OCI-LY1 (cell line): ENCODE measurements at regions not wholly inside any gene's neighbourhood (a gene's known extent, or its start where the extent isn't known, plus 50 kb on each side); places are given as distances from the start of the nearest gene placed in this dataset.
"Not testable (repeated sequence)": the region's sequence is repeated elsewhere in the genome, so short reads cannot be mapped to it uniquely, and the experiment has no call there.

Experiments
- H2AFZ ChIP-seq: fragments of 200-600 bp; sonication (generic), shearing (Covaris generic); 2 replicates; pipeline ENCODE4 v1.6.0; 2014; ENCODE audit warnings: antibody characterized with exemption, mild to moderate bottlenecking, low read length
- H3F3A ChIP-seq: fragments of 200-600 bp; sonication (generic), shearing (Covaris generic); 2 replicates; pipeline ENCODE4 v1.6.0; 2014; ENCODE audit warnings: mild to moderate bottlenecking, antibody characterized with exemption, low read length, moderate library complexity; ENCODE audit not compliant: insufficient read depth
- H3K27ac ChIP-seq: fragments of 200-600 bp; sonication (generic); 2 replicates; pipeline ENCODE4 v1.5.1; 2014; ENCODE audit warnings: low read length, mixed run types, mild to moderate bottlenecking, low read depth; ENCODE audit not compliant: poor library complexity, severe bottlenecking
- H3K27me3 ChIP-seq: fragments of 200-600 bp; sonication (generic); 2 replicates; pipeline ENCODE4 v1.6.0; 2014; ENCODE audit warnings: antibody characterized with exemption, mild to moderate bottlenecking, low read length, moderate library complexity; ENCODE audit not compliant: insufficient read depth
- H3K36me3 ChIP-seq: fragments of 200-600 bp; sonication (generic); 2 replicates; pipeline ENCODE4 v1.6.1; 2014; ENCODE audit warnings: mild to moderate bottlenecking, antibody characterized with exemption, low read length, moderate library complexity, mixed read lengths; ENCODE audit not compliant: insufficient read depth
- H3K4me1 ChIP-seq: fragments of 200-600 bp; sonication (generic); 2 replicates; pipeline ENCODE4 v1.5.1; 2014; ENCODE audit warnings: mild to moderate bottlenecking, low read length, moderate library complexity; ENCODE audit not compliant: insufficient read depth, severe bottlenecking
- H3K4me2 ChIP-seq: fragments of 200-600 bp; sonication (generic), shearing (Covaris generic); 2 replicates; pipeline ENCODE4 v1.6.1; 2014; ENCODE audit warnings: low read length
- H3K4me3 ChIP-seq: fragments of 200-600 bp; sonication (generic); 2 replicates; pipeline ENCODE4 v1.5.1; 2014; ENCODE audit warnings: low read length, low read depth, mild to moderate bottlenecking, mixed read lengths; ENCODE audit not compliant: poor library complexity, severe bottlenecking
- H3K79me2 ChIP-seq: fragments of 200-600 bp; shearing (Covaris generic); 2 replicates; pipeline ENCODE4 v1.6.1; 2016; ENCODE audit warnings: mixed run types, low read length, mixed read lengths; ENCODE audit not compliant: insufficient read depth
- H3K9ac ChIP-seq: fragments of 200-600 bp; sonication (generic), shearing (Covaris generic); 2 replicates; pipeline ENCODE4 v1.6.1; 2014; ENCODE audit warnings: mild to moderate bottlenecking, low read length, mixed read lengths
- H3K9me2 ChIP-seq: fragments of 200-600 bp; sonication (generic), shearing (Covaris generic); 2 replicates; pipeline ENCODE4 v1.6.1; 2014; ENCODE audit warnings: low read depth, mild to moderate bottlenecking, low read length, mixed read lengths
- H3K9me3 ChIP-seq: fragments of 200-600 bp; shearing (Covaris generic); 2 replicates; pipeline ENCODE4 v1.6.1; 2014; ENCODE audit warnings: low read length, mixed read lengths
- H4K20me1 ChIP-seq: fragments of 200-600 bp; sonication (generic), shearing (Covaris generic); 2 replicates; pipeline ENCODE4 v1.6.0; 2016; ENCODE audit warnings: mild to moderate bottlenecking, low read length; ENCODE audit not compliant: insufficient read depth
- EZH2 ChIP-seq: fragments of 200-600 bp; sonication (generic), shearing (Covaris generic); IDR thresholded peaks from 2 replicates; pipeline ENCODE4 v1.8.0; 2017; ENCODE audit warnings: borderline replicate concordance, mixed run types, mild to moderate bottlenecking, antibody characterized with exemption, low read length, moderate library complexity, mixed read lengths
- TF ChIP-seq, protein P1 (sequence below): fragments of 200-600 bp; sonication (generic), shearing (Covaris generic); IDR thresholded peaks from 2 replicates; pipeline ENCODE4 v1.5.1; 2017; ENCODE audit warnings: mild to moderate bottlenecking, antibody characterized with exemption, low read length, moderate library complexity, mixed read lengths

DNA sequence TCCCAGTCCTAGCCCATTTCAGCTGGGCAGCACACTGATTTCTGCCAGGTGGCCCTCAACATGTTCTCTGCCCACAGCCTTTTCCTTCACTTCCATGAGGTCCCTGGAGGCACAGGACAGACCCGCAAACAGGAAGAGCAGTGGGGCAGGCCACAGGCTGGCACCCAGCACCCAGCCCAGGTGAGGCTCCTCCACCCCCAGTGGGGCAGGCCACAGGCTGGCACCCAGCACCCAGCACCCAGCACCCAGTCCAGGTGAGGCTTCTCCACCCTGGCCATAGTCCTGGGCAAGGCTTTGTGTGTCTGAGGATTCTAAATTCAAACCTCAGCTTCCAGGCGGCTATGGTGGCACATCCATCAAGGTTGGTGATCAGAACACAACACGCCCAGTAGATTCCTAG is 1413.0 kb downstream of the BRD1 start:
- Histone ChIP-seq H3K79me2 (no peaks in the 10 kb centered on the region), H3K27ac (no peak overlapping the region), H3K9me2 (no peaks in the 10 kb centered on the region), H3K4me1 (no peaks in the 10 kb centered on the region), H3K36me3 (no peaks in the 10 kb centered on the region), H3K9me3 (no peaks in the 10 kb centered on the region), H3F3A (no peaks in the 10 kb centered on the region), H2AFZ (no peak overlapping the region), H3K4me3 (no peak overlapping the region), H4K20me1 (no peaks in the 10 kb centered on the region), H3K4me2 (no peak overlapping the region), H3K27me3 (peaks cover 9% of the 10 kb centered on the region; the same call in 1 of the 2 replicates), H3K9ac (no peak overlapping the region)
- TF ChIP-seq, protein P1, sequence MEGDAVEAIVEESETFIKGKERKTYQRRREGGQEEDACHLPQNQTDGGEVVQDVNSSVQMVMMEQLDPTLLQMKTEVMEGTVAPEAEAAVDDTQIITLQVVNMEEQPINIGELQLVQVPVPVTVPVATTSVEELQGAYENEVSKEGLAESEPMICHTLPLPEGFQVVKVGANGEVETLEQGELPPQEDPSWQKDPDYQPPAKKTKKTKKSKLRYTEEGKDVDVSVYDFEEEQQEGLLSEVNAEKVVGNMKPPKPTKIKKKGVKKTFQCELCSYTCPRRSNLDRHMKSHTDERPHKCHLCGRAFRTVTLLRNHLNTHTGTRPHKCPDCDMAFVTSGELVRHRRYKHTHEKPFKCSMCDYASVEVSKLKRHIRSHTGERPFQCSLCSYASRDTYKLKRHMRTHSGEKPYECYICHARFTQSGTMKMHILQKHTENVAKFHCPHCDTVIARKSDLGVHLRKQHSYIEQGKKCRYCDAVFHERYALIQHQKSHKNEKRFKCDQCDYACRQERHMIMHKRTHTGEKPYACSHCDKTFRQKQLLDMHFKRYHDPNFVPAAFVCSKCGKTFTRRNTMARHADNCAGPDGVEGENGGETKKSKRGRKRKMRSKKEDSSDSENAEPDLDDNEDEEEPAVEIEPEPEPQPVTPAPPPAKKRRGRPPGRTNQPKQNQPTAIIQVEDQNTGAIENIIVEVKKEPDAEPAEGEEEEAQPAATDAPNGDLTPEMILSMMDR = no peak
- no peak for TF ChIP-seq EZH2

DNA sequence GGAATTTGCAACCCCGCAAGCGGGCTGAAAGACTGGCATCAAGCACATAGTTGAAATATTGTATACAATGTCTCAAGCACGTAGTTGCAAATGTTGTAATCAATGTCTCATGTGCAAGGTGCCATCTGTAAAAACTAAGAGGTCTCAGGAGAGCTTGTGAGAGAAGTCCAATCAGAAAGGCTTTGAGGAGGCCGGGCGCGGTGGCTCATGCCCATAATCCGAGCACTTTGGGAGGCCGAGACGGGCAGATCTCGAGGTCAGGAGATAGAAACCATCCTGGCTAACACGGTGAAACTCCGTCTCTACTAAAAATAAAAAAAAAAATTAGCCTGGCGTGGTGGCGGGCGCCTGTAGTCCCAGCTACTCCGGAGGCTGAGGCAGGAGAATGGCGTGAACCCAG is 1414.7 kb downstream of the BRD1 start:
- not testable (repeated sequence) for H3K9ac ChIP-seq, H3K4me2 ChIP-seq, H3K36me3 ChIP-seq, H3K9me2 ChIP-seq, H3K79me2 ChIP-seq, H4K20me1 ChIP-seq, H3K4me3 ChIP-seq, H3K27me3 ChIP-seq, H3K27ac ChIP-seq, H3K9me3 ChIP-seq, H3K4me1 ChIP-seq, H3F3A ChIP-seq, H2AFZ ChIP-seq

DNA sequence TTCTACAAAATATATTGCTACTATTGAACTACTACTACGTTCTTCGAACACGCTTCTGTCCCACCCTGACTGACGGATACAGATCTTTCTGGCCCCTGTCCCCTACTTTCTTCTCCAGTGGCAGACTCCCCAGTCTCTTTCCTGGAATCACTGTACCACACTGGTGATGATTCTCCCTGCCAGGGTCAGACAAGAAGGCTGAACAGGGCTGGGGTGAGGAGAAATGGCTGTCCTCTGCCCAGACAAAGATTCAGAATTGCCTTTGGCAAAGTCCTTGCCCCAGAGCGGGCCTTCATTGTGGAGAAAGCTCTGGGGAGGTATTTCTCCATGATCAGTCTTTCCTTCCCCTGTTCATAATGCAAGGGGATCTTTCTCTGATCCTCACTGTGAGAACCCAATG is 1417.1 kb downstream of the BRD1 start:
- Histone ChIP-seq H3K4me3 (no peak overlapping the region), H3K9ac (no peak overlapping the region), H3K36me3 (no peaks in the 10 kb centered on the region), H3K4me2 (no peak overlapping the region), H4K20me1 (no peaks in the 10 kb centered on the region), H3K9me3 (no peaks in the 10 kb centered on the region), H3K79me2 (no peaks in the 10 kb centered on the region), H3K27me3 (no peaks in the 10 kb centered on the region), H3K9me2 (no peaks in the 10 kb centered on the region), H3K27ac (no peak overlapping the region), H2AFZ (no peak overlapping the region), H3K4me1 (no peaks in the 10 kb centered on the region), H3F3A (no peaks in the 10 kb centered on the region)
- TF ChIP-seq EZH2 = no peak

DNA sequence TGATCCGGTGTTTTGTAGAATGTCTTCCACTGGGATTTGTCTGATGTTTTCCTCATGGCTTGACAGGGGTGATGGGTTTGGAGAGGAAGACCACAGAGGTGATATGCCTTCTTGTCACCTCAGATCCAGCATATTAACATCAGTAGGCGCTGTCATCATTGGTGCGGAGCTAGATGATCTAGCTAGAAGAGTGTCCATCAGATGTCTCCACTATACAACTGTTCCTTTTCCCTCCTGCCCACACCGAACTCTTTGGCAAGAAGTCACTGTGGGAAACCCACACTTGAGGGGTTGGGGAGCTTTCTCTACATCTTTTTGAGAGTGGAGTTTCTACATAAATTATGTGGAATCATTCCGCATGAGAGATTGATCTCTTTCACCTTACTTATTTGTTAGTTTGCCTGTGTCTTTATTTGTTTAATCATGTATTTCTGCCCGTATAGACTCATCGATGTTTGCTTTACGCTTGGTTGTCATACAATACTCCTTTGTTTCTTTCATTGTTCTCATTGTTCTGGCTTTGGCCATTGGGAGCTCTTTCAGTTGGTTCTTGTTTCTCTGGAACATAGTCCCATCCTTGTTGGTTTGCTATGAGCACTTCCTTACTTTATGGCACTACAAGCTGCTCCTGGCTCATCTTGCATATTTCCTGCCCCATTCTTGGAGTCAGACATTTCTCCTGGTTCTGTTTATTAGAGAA is 1420.3 kb downstream of the BRD1 start:
- no peak for TF ChIP-seq EZH2
- TF ChIP-seq, protein P1 = no peak
- Histone ChIP-seq H2AFZ (no peak overlapping the region), H3K4me2 (no peak overlapping the region), H3K27ac (no peak overlapping the region), H3K4me3 (no peak overlapping the region), H3F3A (no peaks in the 10 kb centered on the region), H3K27me3 (no peaks in the 10 kb centered on the region), H3K9ac (no peak overlapping the region), H3K9me3 (no peaks in the 10 kb centered on the region), H3K9me2 (no peaks in the 10 kb centered on the region), H4K20me1 (no peaks in the 10 kb centered on the region), H3K79me2 (no peaks in the 10 kb centered on the region), H3K4me1 (no peaks in the 10 kb centered on the region), H3K36me3 (no peaks in the 10 kb centered on the region)
